Skeletal muscle tissue (tissue), 3 donors: ENCODE measurements at regions not wholly inside any gene's neighbourhood (a gene's known extent, or its start where the extent isn't known, plus 50 kb on each side); places are given as distances from the start of the nearest gene placed in this dataset.

Experiments
- H3K27ac ChIP-seq: one replicate; pipeline ENCODE4 v1.7.0; 2013; ENCODE audit warnings: mild to moderate bottlenecking, low read depth, low read length, inconsistent platforms
- H3K27me3 ChIP-seq, 3 donors: one replicate each; pipeline ENCODE4 v1.7.0; 2013; ENCODE audit warnings: low read length in 3 of 3; ENCODE audit not compliant: control insufficient read depth in 3 of 3, insufficient read depth in 3 of 3
- H3K36me3 ChIP-seq, 3 donors: one replicate each; pipeline ENCODE4 v1.7.0; 2013; ENCODE audit warnings: low read length in 3 of 3; ENCODE audit not compliant: control insufficient read depth in 3 of 3, insufficient read depth in 3 of 3
- H3K4me1 ChIP-seq, 3 donors: one replicate each; pipeline ENCODE4 v1.7.0; 2013; ENCODE audit warnings: low read length in 3 of 3, mild to moderate bottlenecking in 3 of 3; ENCODE audit not compliant: control insufficient read depth in 3 of 3, insufficient read depth in 3 of 3
- H3K4me3 ChIP-seq, 3 donors: one replicate each; pipeline ENCODE4 v1.7.0; 2013; ENCODE audit warnings: low read length in 3 of 3
- H3K9ac ChIP-seq, 3 donors: one replicate each; pipeline ENCODE4 v1.7.0; 2013; ENCODE audit warnings: low read length in 3 of 3, mild to moderate bottlenecking in 3 of 3, moderate library complexity in 2 of 3, low read depth in 1 of 3
- H3K9me3 ChIP-seq, 3 donors: one replicate each; pipeline ENCODE4 v1.7.0; 2013; ENCODE audit warnings: low read length in 3 of 3; ENCODE audit not compliant: control insufficient read depth in 3 of 3
- donor health status: Osteomylitis.

DNA sequence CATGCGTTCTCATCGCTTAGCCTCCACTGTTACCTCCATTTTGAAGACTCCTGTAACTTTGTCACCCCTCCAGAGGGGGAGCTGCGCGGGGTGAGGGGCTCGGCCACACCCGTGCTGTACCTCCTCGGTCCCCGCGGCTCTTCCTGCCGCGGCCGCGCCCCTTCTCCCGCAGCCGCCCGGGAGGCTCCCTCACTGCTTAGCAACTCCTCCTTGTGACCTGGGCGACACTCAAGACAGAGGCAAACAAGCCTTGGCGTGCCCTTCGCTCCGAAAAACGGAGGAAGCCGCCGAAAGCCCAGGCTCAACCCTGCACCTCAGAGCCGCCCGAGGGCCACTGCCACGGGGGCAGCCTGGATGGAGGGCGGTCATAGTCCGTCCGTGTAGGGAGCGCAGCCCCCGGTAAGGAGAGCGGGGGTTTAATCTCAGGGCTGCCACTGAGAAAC is 494.3 kb downstream of the FOXO1 start:
- peaks cover 0 to 10% (median 3%) of the 10 kb centered on the region in 3 donors for H3K4me1 ChIP-seq

DNA sequence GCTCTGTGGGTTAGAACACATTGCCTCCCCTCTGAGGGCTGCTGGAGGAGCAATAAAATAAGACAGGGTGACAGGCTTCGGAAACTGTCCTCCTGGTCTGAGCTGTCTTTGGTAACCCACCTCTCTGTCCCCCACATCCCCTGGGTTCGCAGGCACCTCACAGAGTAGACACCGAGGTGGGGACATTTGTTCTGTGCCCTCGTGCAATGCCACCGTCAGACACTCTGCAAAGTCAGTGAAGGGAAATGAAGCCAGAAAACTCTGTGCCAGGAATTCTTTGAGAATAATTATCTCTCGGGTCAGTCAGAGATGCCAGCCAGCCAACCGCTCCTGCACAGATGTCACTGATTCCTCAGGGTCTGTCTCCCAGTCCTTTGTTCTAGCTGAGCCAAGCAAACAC is 493.6 kb downstream of the FOXO1 start:
- peaks cover 0 to 10% (median 3%) of the 10 kb centered on the region in 3 donors for H3K4me1 ChIP-seq
- no peak overlapping the region for H3K4me3 ChIP-seq
- H3K27ac ChIP-seq, result no peak overlapping the region
- no peak overlapping the region for H3K9ac ChIP-seq
- peaks cover 0 to 2% (median 0%) of the 10 kb centered on the region in 3 donors for H3K27me3 ChIP-seq
- H3K9me3 ChIP-seq, result no peaks in the 10 kb centered on the region
- no peaks in the 10 kb centered on the region for H3K36me3 ChIP-seq

More for the DNA sequence above, 494.3 kb downstream of the FOXO1 start:
- H3K27me3 ChIP-seq, result peaks cover 0 to 2% (median 0%) of the 10 kb centered on the region in 3 donors
- H3K9me3 ChIP-seq, result no peaks in the 10 kb centered on the region
- H3K9ac ChIP-seq, result no peak overlapping the region
- H3K36me3 ChIP-seq, result no peaks in the 10 kb centered on the region
- no peak overlapping the region for H3K27ac ChIP-seq
- no peak overlapping the region for H3K4me3 ChIP-seq

DNA sequence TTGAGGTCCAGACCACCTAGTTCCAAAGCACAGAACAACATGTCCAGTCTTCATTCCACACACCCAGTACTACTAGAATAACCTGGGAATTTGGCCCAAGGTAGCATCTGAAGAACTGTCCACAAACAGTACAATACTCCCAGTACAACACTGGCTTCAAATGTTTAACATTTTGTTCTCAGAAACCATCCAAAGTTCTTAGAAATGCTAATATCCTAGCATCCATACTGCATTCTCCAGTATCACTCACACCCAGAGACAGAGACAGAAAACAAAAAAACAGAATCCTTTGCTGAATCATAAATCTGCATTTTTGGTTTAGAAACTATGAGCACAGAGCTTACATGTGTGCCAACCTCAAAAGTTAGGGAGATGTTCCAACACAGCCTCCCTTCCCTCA is 490.8 kb downstream of the FOXO1 start:
- Histone ChIP-seq H3K9me3 (no peaks in the 10 kb centered on the region), H3K36me3 (no peaks in the 10 kb centered on the region), H3K27me3 (peaks cover 0 to 2% (median 0%) of the 10 kb centered on the region in 3 donors), H3K4me3 (no peak overlapping the region), H3K4me1 (peaks cover 0 to 10% (median 3%) of the 10 kb centered on the region in 3 donors), H3K9ac (no peak overlapping the region), H3K27ac (no peak overlapping the region)

DNA sequence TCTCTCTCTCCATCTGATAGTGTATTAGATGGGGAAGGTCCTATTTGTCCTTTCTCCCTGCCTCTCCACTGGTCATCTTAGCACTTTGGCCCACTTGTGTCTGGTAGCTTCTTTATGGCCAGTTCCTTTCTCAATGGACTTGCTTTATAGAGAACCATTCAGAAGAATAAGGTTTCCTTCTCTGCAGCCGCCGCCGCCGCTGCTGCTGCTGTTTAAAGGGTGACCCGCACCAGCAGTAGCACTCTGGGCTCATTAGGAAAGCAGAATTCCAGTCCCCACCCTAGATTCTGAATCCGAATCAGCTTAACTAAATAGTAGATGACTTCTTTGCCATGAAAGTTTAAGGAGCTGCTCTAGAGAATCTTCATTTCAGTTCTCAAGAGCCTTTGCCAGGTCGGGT is 490.2 kb downstream of the FOXO1 start:
- Histone ChIP-seq H3K9ac (no peak overlapping the region), H3K9me3 (no peaks in the 10 kb centered on the region), H3K4me3 (no peak overlapping the region), H3K4me1 (peaks cover 0 to 10% (median 3%) of the 10 kb centered on the region in 3 donors), H3K36me3 (no peaks in the 10 kb centered on the region), H3K27me3 (peaks cover 0 to 2% (median 0%) of the 10 kb centered on the region in 3 donors), H3K27ac (no peak overlapping the region)

DNA sequence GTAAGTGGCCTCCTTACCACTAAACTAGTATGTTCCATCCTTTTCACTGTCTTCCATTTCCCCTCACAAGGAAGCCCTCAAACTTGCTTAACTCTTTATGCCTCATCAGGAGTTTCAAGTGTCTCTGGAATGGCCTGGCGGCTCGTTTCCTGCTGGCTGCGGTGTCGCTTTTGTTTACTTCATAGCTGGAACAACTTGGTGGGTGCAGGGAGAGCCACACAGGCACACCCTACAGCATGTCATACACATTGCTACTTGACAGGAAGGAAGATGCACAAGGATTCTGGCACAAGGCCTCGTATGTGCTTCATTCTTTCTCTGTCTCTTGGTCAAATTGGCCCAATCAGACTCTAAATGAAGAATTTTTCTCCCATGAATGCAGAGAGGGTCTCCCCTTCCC is 488.3 kb downstream of the FOXO1 start:
- H3K9me3 ChIP-seq, result no peaks in the 10 kb centered on the region
- no peaks in the 10 kb centered on the region for H3K36me3 ChIP-seq
- H3K4me3 ChIP-seq, result no peak overlapping the region
- H3K9ac ChIP-seq, result no peak overlapping the region
- no peaks in the 10 kb centered on the region for H3K27me3 ChIP-seq
- H3K4me1 ChIP-seq, result peaks cover 0 to 5% (median 0%) of the 10 kb centered on the region in 3 donors
- no peak overlapping the region for H3K27ac ChIP-seq

DNA sequence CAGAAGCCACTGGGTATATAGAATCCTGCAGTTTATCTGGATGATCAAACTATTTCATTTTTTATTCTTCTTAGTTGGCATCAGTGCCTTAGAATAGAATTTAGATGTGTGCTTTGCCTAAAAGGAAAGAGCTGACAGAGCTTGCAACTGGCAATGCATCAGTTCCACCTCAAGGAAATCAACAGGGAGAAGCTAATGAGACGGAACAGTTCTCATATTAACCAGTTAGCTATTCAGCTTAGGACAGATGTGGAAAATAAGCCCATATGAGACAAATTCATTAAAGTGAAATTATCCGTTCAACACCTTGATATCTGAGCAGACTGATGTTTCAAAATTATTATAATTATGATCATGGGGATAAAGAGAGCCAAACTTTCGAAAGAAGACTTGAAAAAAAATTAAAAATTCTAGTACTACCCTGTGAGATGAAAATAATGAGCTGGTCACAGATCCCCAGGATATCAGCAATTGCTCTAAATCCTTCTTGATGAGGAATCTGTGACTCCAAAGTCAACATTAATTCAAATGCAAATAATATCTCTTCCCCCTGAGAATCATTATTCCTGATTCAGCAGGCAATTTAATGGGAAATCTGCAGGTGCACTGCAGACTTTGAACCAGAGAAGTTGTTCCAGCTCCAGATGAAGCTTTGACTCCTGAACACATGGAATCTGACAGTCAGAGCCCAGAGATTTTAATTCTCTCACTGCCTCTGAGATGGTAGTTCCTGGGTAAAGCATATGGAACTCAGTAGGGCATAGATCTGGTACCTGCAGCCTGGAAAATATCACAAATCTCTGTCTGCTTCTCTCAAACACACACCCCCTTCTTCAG is 486.8 kb downstream of the FOXO1 start:
- H3K9me3 ChIP-seq, result no peaks in the 10 kb centered on the region
- H3K27ac ChIP-seq, result no peak overlapping the region
- no peaks in the 10 kb centered on the region for H3K27me3 ChIP-seq
- H3K4me1 ChIP-seq, result peaks cover 0 to 2% (median 0%) of the 10 kb centered on the region in 3 donors
- no peak overlapping the region for H3K4me3 ChIP-seq
- no peak overlapping the region for H3K9ac ChIP-seq
- H3K36me3 ChIP-seq, result no peaks in the 10 kb centered on the region

DNA sequence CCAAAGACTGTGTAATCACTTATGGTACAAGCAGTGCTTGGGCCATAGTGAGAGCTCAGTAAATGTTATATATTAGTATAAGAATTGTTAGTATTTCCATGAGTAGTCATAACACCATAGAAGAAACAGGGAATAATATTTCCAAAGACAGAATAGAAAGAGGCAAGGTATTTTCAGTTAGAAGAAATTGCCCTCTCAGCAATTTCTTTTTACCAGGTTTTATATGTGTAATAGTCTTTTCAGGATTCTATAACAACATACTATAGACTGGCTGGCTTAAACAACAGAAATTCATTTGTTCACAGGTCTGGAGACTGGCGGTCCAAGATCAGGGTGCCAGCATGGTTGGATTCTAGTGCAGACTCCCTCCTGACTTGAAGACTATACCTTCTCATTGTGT is 485.7 kb downstream of the FOXO1 start:
- H3K27ac ChIP-seq, result no peak overlapping the region
- no peaks in the 10 kb centered on the region for H3K4me1 ChIP-seq
- H3K9ac ChIP-seq, result no peak overlapping the region
- no peaks in the 10 kb centered on the region for H3K9me3 ChIP-seq
- no peaks in the 10 kb centered on the region for H3K36me3 ChIP-seq
- no peak overlapping the region for H3K4me3 ChIP-seq
- H3K27me3 ChIP-seq, result no peaks in the 10 kb centered on the region

DNA sequence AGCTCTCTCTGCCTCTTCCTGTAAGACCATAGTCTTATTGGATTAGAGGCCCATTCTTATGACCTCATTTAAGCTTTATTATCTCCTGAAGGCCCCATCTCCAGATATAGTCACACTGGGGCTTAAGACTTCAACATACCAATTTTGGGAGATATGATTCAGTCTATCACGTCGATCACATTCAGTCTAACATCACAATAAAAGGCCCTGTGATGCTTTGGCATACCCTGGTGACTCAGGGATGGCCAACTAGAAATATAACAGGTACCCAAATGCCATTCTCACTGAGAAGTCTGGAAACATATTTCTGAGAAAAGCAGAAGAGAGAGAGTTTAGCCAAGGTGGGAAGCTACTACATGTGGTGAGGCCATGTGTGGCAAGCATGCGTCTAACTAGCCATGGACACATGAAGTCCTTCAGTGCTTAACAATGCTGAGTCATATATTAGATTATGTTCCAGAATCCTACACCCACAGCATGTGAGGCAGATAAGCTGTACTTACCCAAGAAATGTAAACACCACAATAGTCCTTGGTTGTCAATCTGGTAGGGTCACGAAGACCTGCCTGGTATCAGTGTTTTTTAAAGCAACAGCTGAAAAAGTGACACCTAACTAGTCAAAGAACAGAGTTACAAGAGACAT is 485.1 kb downstream of the FOXO1 start:
- Histone ChIP-seq H3K9me3 (no peaks in the 10 kb centered on the region), H3K27me3 (no peaks in the 10 kb centered on the region), H3K36me3 (no peaks in the 10 kb centered on the region), H3K27ac (no peak overlapping the region), H3K4me1 (no peaks in the 10 kb centered on the region), H3K9ac (no peak overlapping the region), H3K4me3 (no peak overlapping the region)

DNA sequence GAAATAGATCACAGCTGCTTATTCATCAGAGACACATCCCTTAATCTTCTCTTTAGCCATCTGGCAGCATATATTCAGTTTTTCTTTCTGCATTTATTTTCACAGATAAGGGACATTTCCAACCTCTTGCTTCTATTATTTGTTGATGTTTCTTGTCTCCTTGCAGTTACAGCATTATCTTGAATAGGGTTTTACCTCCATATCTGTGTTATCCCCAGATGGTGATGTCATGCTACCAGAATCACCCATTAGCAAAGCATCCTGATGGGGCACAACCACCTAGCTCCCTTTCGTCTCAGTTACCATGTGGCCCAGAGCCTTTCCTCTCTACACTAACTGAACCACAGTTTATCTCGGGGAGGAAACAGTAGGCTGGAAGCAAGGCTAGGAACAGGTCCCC is 483.9 kb downstream of the FOXO1 start:
- Histone ChIP-seq H3K27ac (no peak overlapping the region), H3K9me3 (no peaks in the 10 kb centered on the region), H3K27me3 (no peaks in the 10 kb centered on the region)

DNA sequence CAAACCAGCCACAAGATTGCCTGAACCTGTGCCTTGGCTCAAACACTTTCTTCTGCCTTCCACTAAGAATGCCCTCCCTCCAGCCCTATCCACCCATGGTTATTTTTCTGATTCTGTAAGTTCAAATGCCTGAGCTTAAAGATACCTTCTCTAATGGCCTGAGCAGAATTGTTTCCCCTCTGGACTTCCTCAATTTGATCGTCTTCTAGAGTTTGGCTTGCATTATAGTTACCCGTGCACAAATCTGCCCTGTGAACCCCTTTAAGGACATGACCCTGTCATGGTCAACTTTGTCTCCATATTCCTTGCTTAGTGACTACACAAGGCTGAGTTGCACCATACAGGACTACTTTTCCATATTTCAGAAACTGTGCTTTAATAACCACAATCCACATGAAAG is 481.0 kb downstream of the FOXO1 start:
- no peak overlapping the region for H3K27ac ChIP-seq
- no peaks in the 10 kb centered on the region for H3K36me3 ChIP-seq
- H3K4me3 ChIP-seq, result no peak overlapping the region
- no peaks in the 10 kb centered on the region for H3K9me3 ChIP-seq
- H3K9ac ChIP-seq, result no peak overlapping the region
- peaks cover 0 to 6% (median 5%) of the 10 kb centered on the region in 3 donors for H3K4me1 ChIP-seq
- H3K27me3 ChIP-seq, result no peaks in the 10 kb centered on the region

More for the DNA sequence above, 483.9 kb downstream of the FOXO1 start:
- Histone ChIP-seq H3K9ac (no peak overlapping the region), H3K36me3 (no peaks in the 10 kb centered on the region), H3K4me3 (no peak overlapping the region), H3K4me1 (no peaks in the 10 kb centered on the region)
